ENCODE measurements at regions not wholly inside any gene's neighbourhood (a gene's known extent, or its start where the extent isn't known, plus 50 kb on each side); places are given as distances from the start of the nearest gene placed in this dataset.

DNA sequence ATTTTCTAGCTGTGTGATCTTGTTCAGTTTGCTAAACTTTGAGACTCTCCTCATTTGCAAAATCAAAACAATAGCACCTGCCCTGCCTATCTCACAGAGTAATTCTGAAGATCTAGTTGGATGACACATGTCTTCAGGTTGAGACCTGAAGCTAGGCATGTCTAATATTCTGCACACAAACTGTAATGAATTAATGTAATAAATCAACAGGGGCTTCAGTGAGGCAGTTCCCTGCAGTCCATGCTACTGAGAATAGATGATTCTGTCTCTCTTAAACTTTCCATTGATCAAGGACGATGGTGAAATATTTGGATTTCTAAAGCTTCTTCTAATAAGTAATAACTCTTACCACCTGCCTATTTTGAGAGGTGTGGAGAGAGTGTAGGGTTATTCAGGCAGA, 268.1 kb upstream of the TMTC4 start:
- TF ChIP-seq GATA2 (IDR thresholded peaks at IDR 0.05; ENCODE audit: low read depth, low read length) (no peak), GATA3 (IDR thresholded peaks at IDR 0.05; ENCODE audit: low read depth, low read length) (no peak)
